ENCODE measurements at regions not wholly inside any gene's neighbourhood (a gene's known extent, or its start where the extent isn't known, plus 50 kb on each side); places are given as distances from the start of the nearest gene placed in this dataset.

GRCh38 chr3:22496641-22497040 lies 706.5 kb upstream of the UBE2E2 start:
- TF ChIP-seq POLR2A (IDR thresholded peaks at IDR 0.05; ENCODE audit: low read length) (no peak), GATA1 (IDR thresholded peaks at IDR 0.05; ENCODE audit: low read depth, low read length) (no peak)

All from erythroblast (primary cell).